ENCODE measurements at regions not wholly inside any gene's neighbourhood (a gene's known extent, or its start where the extent isn't known, plus 50 kb on each side); places are given as distances from the start of the nearest gene placed in this dataset.

- no peak for TF ChIP-seq POLR2A (IDR thresholded peaks at IDR 0.05)
- TF ChIP-seq CTCF (IDR thresholded peaks at IDR 0.05) = no peak
Measured at GRCh38 chr6:150503041-150503440, 96.6 kb upstream of the PLEKHG1 start.
